ENCODE measurements at regions not wholly inside any gene's neighbourhood (a gene's known extent, or its start where the extent isn't known, plus 50 kb on each side); places are given as distances from the start of the nearest gene placed in this dataset.

DNA sequence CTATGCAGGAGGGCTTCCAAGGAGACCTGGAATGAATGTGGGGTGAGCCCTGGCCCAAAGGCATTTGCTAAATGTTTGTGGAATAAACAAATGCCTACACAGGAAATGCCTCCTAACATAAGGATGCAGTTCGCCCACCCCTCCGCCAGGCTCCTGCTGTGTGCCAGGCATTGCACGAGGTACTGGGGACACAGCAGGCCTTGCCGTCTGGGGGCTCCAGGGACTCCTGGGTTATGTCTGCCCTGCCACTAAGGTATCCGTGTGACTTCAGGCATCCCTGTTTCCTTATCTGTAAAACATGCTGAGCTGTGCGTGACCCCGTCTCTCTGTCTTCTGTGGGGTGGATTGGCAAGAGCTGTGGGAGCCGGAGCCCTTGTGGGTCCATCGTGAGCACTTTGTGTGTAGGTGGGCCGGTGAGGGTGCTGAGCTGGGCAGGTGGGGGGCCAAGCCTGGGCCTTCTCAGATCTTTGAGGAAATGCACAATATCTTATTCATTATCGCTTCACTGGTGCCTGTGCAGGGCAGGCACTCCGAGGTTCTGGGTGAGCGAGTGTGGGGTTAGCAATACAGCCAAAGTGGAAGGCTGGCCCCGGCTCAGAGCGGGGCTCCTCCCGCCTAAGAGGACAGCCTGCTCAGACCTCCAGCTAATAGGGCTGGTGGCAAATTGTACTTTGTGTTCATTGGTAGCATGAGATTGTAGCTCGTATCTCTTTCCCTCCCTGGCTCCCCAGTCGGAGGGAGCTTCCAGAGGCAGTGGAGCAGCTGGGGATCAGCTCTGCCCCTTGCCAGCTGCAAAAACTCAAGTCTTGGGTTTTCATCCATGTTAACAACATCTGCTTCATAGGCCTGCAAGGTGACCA is 126.8 kb downstream of the GLI2 start:
- TF ChIP-seq EZH2 (IDR thresholded peaks at IDR 0.05; ENCODE audit: low read length, unreplicated experiment): no peak
- TF ChIP-seq, protein P1, sequence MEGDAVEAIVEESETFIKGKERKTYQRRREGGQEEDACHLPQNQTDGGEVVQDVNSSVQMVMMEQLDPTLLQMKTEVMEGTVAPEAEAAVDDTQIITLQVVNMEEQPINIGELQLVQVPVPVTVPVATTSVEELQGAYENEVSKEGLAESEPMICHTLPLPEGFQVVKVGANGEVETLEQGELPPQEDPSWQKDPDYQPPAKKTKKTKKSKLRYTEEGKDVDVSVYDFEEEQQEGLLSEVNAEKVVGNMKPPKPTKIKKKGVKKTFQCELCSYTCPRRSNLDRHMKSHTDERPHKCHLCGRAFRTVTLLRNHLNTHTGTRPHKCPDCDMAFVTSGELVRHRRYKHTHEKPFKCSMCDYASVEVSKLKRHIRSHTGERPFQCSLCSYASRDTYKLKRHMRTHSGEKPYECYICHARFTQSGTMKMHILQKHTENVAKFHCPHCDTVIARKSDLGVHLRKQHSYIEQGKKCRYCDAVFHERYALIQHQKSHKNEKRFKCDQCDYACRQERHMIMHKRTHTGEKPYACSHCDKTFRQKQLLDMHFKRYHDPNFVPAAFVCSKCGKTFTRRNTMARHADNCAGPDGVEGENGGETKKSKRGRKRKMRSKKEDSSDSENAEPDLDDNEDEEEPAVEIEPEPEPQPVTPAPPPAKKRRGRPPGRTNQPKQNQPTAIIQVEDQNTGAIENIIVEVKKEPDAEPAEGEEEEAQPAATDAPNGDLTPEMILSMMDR (conservative IDR thresholded peaks at IDR 0.05; ENCODE audit: low read depth, low read length): no peak

Data from PC-3 (cell line).